Smooth muscle cell (in vitro differentiated cells): ENCODE measurements at regions not wholly inside any gene's neighbourhood (a gene's known extent, or its start where the extent isn't known, plus 50 kb on each side); places are given as distances from the start of the nearest gene placed in this dataset.

Experiments
- DNase-seq: peaks from one replicate; lab custom pipeline; 2025; ENCODE audit not compliant: unreplicated experiment; lab: John Stamatoyannopoulos, UW
- H2AFZ ChIP-seq: fragments of 200-600 bp; sonication (generic); 2 replicates; pipeline ENCODE4 v1.6.0; 2016; ENCODE audit warnings: antibody characterized with exemption, low read depth, mild to moderate bottlenecking
- H3F3A ChIP-seq: fragments of 200-600 bp; sonication (generic); 2 replicates; pipeline ENCODE4 v1.6.0; 2017; ENCODE audit warnings: antibody characterized with exemption, low read depth
- H3K27ac ChIP-seq: fragments of 200-600 bp; sonication (generic); 2 replicates; pipeline ENCODE4 v1.5.1; 2016; ENCODE audit warnings: low read depth, mild to moderate bottlenecking
- H3K27me3 ChIP-seq: fragments of 200-600 bp; sonication (generic); 2 replicates; pipeline ENCODE4 v1.6.1; 2016; ENCODE audit warnings: low read depth, mild to moderate bottlenecking
- H3K36me3 ChIP-seq: fragments of 200-600 bp; sonication (generic); 2 replicates; pipeline ENCODE4 v1.5.1; 2016; ENCODE audit warnings: low read depth
- H3K4me1 ChIP-seq: fragments of 200-600 bp; sonication (generic); 2 replicates; pipeline ENCODE4 v1.5.1; 2016; ENCODE audit warnings: low read depth
- H3K4me2 ChIP-seq: fragments of 200-600 bp; sonication (generic); 2 replicates; pipeline ENCODE4 v1.6.0; 2016; ENCODE audit warnings: mild to moderate bottlenecking
- H3K4me3 ChIP-seq: fragments of 200-600 bp; sonication (generic); 2 replicates; pipeline ENCODE4 v1.5.1; 2016; ENCODE audit warnings: mild to moderate bottlenecking
- H3K79me2 ChIP-seq: fragments of 200-600 bp; sonication (generic); 2 replicates; pipeline ENCODE4 v1.6.0; 2016; ENCODE audit warnings: low read depth, mild to moderate bottlenecking
- H3K9ac ChIP-seq: fragments of 200-600 bp; sonication (generic); 2 replicates; pipeline ENCODE4 v1.6.0; 2016; ENCODE audit warnings: low read depth
- H3K9me3 ChIP-seq: fragments of 200-600 bp; sonication (generic); replicated peaks from 2 replicates; pipeline ENCODE4 v1.5.1; 2016; ENCODE audit warnings: low read depth
- H4K20me1 ChIP-seq: fragments of 200-600 bp; sonication (generic); 2 replicates; pipeline ENCODE4 v1.6.0; 2016; ENCODE audit warnings: low read depth
- CTCF ChIP-seq: fragments of 200-600 bp; sonication (generic); IDR thresholded peaks from 2 replicates; pipeline ENCODE4 v1.5.1; 2017; ENCODE audit warnings: borderline replicate concordance, mild to moderate bottlenecking, antibody characterized with exemption; ENCODE audit not compliant: insufficient read depth, poor library complexity, severe bottlenecking
- WGBS: methylation state at CpG from one replicate; pipeline ENCODE4 v1.1.7; 2016; ENCODE audit warnings: low lambda C conversion rate; 5-methylcytosine and 5-hydroxymethylcytosine counted together

DNA sequence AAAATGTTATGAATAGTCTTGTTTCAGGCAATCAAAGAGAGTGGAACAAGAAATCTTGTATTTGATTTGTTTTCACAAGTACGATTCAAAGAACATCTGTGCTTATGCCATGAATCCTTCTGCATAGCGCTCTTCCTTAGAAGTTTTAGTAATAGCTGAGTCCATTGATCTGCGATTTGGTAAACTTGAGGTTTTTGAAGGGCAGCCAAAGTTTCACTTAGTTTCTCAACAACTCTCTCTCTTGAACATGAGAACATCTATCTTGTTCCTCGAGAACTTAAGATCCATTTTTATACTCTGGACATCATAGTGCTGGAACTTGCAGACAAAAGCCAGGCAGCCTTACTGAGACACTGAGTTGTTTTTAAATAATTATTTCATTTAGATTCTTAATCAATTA is 96.2 kb upstream of the USP15 start:
- Histone ChIP-seq H2AFZ (no peak overlapping the region), H3K27me3 (no peaks in the 10 kb centered on the region), H3K4me2 (no peak overlapping the region)

DNA sequence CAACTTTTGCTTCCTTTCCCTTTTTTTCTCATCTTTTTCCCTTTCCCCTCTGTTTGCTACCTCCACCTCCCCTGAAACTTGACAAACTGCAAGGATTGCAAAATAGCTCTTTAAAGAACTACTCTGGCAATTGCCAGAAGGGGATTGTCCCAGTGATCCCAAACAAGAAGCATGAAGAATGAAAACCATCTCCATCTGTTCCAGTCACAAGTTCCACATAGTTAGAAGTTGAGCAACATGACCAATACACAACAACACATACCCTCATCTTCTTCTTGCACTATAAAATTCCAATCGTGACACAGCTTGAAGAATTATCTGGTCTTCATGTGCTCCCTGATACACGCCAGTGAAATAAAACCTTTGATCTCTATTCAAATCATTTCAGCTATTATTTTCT is 93.7 kb upstream of the USP15 start:
- no peak overlapping the region for H3K4me2 ChIP-seq
- H4K20me1 ChIP-seq: no peaks in the 10 kb centered on the region
- H2AFZ ChIP-seq: no peak overlapping the region
- no peak overlapping the region for H3K27ac ChIP-seq
- no peaks in the 10 kb centered on the region for H3K4me1 ChIP-seq
- no peak for DNase-seq
- 78% methylated on average over 2 of the region's 2 CpGs for WGBS
- no peak overlapping the region for H3K4me3 ChIP-seq
- H3K79me2 ChIP-seq: no peaks in the 10 kb centered on the region
- no peak overlapping the region for H3K9ac ChIP-seq
- no peaks in the 10 kb centered on the region for H3K27me3 ChIP-seq
- no peaks in the 10 kb centered on the region for H3K9me3 ChIP-seq
- H3K36me3 ChIP-seq: no peaks in the 10 kb centered on the region
- no peak for TF ChIP-seq CTCF
- H3F3A ChIP-seq: no peaks in the 10 kb centered on the region

More for the DNA sequence above, 96.2 kb upstream of the USP15 start:
- no peaks in the 10 kb centered on the region for H3F3A ChIP-seq
- 94% methylated on average over 4 of the region's 4 CpGs for WGBS
- no peak overlapping the region for H3K9ac ChIP-seq
- TF ChIP-seq CTCF: no peak
- H3K4me1 ChIP-seq: no peaks in the 10 kb centered on the region
- no peaks in the 10 kb centered on the region for H3K79me2 ChIP-seq
- no peak for DNase-seq
- H3K9me3 ChIP-seq: no peaks in the 10 kb centered on the region
- H4K20me1 ChIP-seq: no peaks in the 10 kb centered on the region
- H3K27ac ChIP-seq: no peak overlapping the region
- no peak overlapping the region for H3K4me3 ChIP-seq
- no peaks in the 10 kb centered on the region for H3K36me3 ChIP-seq

- H3K9me3 ChIP-seq: no peaks in the 10 kb centered on the region
- no peaks in the 10 kb centered on the region for H3K4me1 ChIP-seq
- TF ChIP-seq CTCF: no peak
- H3K79me2 ChIP-seq: no peaks in the 10 kb centered on the region
- no peaks in the 10 kb centered on the region for H3F3A ChIP-seq
- H3K9ac ChIP-seq: no peak overlapping the region
- H2AFZ ChIP-seq: no peak overlapping the region
- H3K4me2 ChIP-seq: no peak overlapping the region
- H3K27ac ChIP-seq: no peak overlapping the region
- H3K27me3 ChIP-seq: no peaks in the 10 kb centered on the region
- WGBS: 76% methylated on average over 2 of the region's 2 CpGs
- H3K36me3 ChIP-seq: no peaks in the 10 kb centered on the region
- H3K4me3 ChIP-seq: no peak overlapping the region
- DNase-seq: no peak
- no peaks in the 10 kb centered on the region for H4K20me1 ChIP-seq
These were observed 91.8 kb upstream of the USP15 start for GRCh38 chr12:62168411-62168810.

DNA sequence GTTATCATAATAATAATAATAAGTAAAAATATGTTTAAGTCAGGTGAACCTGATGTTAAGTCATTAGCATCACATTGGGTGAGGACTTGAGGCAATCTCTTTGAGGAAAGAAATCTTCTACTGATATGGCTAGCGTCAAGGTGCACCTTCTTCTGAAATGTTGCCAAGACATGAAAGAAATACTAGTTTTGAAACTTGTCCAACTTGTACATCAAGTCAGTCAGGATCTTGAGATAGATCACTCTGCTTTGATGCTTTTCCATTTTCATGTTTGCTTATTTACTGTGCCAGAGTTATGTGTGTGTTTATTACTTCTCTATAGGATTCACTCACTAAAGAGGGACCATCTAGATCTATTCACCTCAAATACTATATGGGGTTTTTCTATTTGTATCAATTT is 90.0 kb upstream of the USP15 start:
- 85% methylated on average over 1 of the region's 1 CpG for WGBS

More for the DNA sequence above, 90.0 kb upstream of the USP15 start:
- Histone ChIP-seq H3K9me3 (no peaks in the 10 kb centered on the region), H3K4me3 (no peak overlapping the region), H4K20me1 (no peaks in the 10 kb centered on the region), H3K4me1 (no peaks in the 10 kb centered on the region), H2AFZ (no peak overlapping the region), H3K27me3 (no peaks in the 10 kb centered on the region), H3K4me2 (no peak overlapping the region), H3F3A (no peaks in the 10 kb centered on the region), H3K36me3 (no peaks in the 10 kb centered on the region), H3K9ac (no peak overlapping the region), H3K27ac (no peak overlapping the region), H3K79me2 (no peaks in the 10 kb centered on the region)
- DNase-seq: no peak
- no peak for TF ChIP-seq CTCF
